ENCODE measurements at regions not wholly inside any gene's neighbourhood (a gene's known extent, or its start where the extent isn't known, plus 50 kb on each side); places are given as distances from the start of the nearest gene placed in this dataset.

DNA sequence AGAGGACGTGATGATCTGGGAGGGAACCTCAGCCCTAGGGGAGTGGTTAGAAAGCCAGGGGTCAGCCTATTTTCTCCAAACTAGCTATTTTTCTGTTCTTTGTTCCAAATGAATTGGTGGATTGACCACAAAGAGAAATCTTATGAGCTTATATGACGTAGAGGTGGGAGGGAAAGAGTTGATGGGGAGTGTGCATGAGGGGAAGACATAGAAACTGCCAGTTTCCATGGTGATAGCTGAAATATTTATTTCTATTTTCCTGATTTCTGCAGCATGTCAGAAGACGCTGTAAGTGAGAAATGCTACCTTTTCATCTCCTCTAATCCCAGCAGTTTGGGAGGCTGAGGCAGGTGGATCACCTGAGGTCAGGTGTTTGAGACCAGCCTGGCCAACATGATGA lies 51.4 kb upstream of the CISTR start:
- DNase-seq, result no peak

DNA sequence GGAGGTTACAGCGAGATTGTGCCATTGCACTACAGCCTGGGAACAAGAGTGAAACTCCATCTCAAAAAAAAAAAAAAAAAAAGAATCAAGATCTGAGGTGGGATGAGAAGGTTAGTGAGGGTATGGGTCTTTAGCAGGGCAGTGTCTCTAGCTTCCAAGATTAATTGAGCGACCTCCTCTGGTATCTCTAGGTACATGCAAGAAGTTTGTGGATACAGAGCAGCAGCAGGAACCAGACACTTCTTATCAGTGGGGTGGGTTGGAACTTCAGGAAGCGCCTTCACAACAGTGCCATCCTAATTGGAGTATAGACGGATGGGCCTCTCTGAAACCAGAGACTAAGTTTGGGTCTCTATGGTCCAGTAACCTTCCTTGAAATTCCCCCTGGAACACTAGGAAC lies 51.9 kb upstream of the CISTR start:
- no peak for DNase-seq

GRCh38 chr12:53804429-53804828 lies 52.6 kb upstream of the CISTR start:
- DNase-seq, result no peak

DNA sequence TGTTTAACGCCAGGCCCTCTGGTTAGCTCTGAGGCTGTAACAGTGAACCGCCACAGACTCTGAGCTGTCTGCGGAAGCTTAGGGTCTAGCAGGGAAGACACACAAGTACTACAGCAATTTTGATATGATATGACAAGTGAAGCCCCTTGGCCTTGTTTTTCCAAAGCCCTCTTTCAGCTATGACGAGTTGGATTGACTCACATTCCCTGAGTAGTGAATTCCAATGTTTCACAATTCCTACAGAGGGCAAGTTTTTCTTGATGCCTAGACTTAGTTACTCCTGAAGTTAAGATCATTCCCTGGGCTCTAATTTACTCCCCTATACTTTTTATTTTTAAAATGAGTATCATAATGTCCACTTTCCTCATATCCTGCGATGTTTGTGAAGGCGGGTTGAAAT lies 53.3 kb upstream of the CISTR start:
- DNase-seq, result no peak

DNA sequence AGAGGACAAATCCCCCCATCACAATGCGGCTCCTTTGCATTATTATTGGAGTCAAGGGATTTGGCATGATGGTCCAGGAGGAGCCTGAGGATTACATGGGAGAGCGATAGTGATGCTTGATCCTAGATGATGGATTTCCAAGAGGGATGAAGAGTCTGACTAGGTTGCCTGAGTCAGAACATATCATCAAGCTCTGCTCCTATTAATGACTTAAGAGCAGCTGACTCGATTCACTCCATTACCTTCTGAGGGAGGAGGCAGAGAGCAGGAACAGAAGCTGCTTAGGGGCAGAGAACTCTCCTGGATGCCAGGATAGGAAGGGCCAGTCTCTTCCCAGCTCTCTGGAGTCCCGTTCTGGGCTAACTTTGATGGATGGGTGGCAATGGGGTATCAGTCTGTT lies 54.0 kb upstream of the CISTR start:
- peak; percentile 49 for DNase-seq

- DNase-seq, result no peak
Observed at GRCh38 chr12:53806721-53807120, 54.9 kb upstream of the CISTR start.

GRCh38 chr12:53807322-53807860 lies 55.6 kb upstream of the CISTR start:
- DNase-seq, result no peak

- no peak for DNase-seq
Observed at GRCh38 chr12:53808023-53808705, 56.4 kb upstream of the CISTR start.

- no peak for DNase-seq
Observed at GRCh38 chr12:53809005-53809404, 57.2 kb upstream of the CISTR start.

- no peak for DNase-seq
Observed at GRCh38 chr12:53810950-53811349, 59.2 kb upstream of the CISTR start.

- DNase-seq, result no peak
Observed at GRCh38 chr12:53811606-53812005, 59.8 kb upstream of the CISTR start.

DNA sequence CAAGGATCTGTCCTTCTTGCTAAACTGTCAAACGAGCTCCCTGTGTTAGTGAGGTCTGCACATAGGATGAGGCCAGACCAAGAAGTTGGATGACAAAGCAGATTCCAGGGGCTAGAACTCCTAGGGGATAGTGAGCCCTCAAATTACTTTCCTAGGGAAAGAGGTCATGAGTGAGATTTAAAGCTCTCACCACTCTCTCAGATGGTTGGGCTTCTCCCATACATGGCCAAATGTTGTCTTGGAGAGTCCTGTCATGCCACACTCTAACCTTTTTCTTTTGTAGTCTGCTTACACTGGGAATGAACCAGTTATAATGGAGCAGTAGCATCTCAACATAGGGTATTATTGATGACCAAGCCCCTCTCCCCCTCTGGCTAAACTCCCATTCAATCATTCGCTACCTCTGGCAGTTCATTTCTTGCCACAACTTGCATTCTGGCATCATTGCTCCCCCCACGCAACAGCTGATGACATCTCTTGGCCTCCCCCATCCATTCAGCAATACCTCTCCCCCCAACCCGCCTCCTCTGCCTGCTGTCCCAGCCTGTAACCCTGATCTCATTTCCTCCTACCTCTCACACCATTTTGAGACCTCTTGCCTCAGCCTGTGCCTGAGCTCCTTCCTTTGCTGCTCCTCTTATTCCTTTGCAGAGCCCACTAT lies 64.7 kb upstream of the CISTR start:
- DNase-seq, result no peak

DNA sequence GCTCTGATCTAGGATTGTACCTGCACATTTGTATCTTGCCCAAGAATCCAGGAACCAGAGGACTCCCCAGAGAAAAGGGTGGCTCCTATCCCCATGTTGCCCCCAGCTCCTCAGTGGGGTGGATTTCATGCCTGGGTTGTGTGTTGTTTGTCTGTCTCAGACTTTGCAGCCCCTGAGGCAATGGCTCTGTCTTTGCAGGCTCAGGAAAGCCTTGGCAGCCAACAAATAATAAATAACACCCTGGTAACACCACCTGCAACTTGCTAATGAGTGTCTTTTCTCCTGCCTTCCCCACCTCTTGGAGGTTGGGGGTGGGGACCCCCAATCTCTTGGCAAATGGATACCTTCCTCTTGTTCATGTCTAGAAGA lies 65.2 kb upstream of the CISTR start:
- DNase-seq, result no peak

GRCh38 chr12:53820514-53821306 lies 68.9 kb upstream of the CISTR start:
- peak; percentile 24 for DNase-seq

- DNase-seq, result no peak
Observed at GRCh38 chr12:53824001-53824712, 72.4 kb upstream of the CISTR start.

DNA sequence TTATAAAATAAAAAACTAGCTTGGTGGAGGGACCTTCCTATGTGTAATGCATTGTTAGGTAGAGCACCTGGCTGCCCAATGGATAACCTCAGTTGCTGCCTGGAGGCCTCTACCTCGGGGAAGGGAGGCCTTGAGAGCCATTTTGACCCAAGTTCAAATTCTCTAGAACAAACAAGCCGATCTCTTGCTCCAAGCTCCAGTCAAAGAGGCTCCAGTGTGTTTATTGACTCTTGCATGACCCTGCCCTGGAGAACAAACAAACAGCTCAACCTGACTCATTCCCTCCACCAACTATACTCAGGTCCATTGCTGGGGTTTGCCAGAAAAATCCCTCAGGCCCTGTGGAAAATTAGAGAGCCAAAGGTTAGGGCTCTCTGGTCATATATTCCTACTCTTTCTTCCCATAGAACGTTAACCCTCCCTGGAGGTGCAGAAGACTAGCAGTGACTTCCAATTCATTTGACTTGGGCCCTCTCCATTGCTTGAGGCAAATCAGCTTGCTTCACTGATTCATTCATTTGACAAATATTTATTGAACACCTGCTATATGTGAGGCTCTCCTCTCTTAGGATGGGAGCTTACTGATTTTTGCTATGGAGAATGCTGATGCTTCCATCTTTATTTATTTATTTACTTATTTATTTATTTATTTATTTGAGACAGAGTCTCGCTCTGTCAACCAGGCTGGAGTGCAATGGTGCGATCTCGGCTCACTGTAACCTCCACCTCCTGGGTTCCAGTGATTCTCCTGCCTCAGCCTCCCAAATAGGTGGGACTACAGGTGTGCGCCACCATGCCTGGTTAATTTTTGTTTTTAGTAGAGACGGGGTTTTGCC lies 73.7 kb upstream of the CISTR start:
- DNase-seq, result no peak

- DNase-seq, result no peak
Observed at GRCh38 chr12:53827306-53827705, 75.5 kb upstream of the CISTR start.

DNA sequence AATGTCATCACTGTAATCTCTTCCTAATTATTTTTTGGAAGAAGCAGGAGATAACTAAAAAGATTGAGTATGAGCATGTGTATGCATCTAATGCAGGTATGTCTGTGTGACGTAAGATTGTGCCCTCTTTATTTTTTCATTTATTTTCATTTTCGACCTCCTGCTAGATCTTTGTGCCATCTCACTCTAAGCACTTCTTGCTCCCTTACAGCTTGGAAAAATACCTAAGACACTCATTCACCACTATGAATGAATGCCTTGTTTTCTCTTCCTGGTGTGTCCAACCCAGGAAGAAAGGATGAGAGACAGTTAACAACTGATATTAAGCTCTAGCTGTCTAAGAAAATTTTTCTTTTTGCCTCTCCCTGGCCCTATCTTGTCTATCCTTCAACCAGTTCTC lies 76.8 kb upstream of the CISTR start:
- DNase-seq, result no peak

- no peak for DNase-seq
Observed at GRCh38 chr12:53829130-53829819, 77.5 kb upstream of the CISTR start.

DNA sequence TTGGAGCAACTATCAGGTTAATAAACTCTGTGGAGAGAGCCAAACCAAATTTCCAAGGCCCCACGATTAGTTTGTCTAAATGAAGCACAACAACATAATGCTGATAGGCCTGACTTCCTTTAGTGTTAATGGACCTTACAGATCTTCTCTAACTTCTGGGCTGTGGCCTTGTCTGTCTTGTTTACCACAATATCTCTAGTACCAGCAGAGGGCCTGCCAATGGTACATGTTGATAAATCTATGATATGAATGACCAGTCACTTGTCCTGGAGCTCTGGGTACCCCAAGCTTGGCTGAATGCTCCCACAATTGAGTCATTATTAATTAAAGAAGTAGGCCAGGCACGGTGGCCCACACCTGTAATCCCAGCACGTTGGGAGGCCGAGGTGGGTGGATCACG lies 78.9 kb upstream of the CISTR start:
- DNase-seq, result no peak

- DNase-seq, result no peak
Observed at GRCh38 chr12:53836119-53836655, 84.4 kb upstream of the CISTR start.
